ENCODE measurements at regions not wholly inside any gene's neighbourhood (a gene's known extent, or its start where the extent isn't known, plus 50 kb on each side); places are given as distances from the start of the nearest gene placed in this dataset.

DNA sequence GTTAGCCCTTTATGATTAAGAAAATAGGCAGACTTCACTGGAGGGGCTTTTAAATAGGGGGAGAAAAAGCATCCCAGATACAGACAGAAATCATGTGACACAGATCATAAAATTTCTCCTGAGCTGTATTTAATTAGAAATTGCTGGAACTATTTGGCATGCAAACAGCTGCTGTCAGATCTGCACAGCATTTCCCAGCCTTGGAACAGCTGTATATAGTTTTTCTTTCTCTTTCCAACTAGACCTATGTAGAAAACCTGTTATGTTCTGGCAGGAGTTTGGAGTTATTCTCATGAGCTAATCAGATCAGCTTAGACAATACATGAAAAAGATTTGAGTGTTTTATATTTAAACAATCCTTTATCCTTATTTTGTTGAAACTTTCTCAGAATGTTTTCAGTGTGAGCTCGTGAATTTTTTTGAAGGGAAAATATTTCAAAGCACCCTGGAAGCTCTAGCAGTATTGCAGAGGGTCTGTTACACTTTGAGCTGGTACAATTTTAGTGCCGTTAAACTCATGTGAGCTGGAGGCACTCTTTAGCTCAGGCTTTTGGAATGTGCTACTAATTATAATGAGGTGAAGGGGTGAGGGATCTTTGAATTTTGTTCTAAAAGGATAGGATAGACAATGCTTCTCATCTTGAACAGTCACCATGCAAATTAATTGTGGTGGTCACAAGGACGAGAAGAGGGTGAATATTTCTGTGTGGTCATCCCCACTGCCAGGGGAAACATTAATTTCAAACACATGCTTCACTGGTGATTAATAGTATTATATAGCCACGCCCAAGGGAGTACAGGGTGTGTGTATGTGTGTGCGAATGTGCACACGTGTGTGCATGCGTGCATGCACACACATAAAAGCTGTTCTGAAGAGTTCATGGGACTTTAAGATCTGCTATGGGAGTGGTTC is 239.4 kb upstream of the FBXL7 start:
- Histone ChIP-seq H3K27ac (ENCODE audit: low read depth, low read length) (no peak overlapping the region), H3K36me3 (ENCODE audit: control insufficient read depth, insufficient read depth, low read length) (no peaks in the 10 kb centered on the region), H3K9me3 (ENCODE audit: control insufficient read depth, insufficient read depth, low read length) (no peaks in the 10 kb centered on the region), H3K4me3 (ENCODE audit: low read depth, low read length) (no peak overlapping the region), H3K4me1 (ENCODE audit: control insufficient read depth, insufficient read depth, low read length) (no peaks in the 10 kb centered on the region), H3K27me3 (ENCODE audit: control insufficient read depth, insufficient read depth, low read length) (no peaks in the 10 kb centered on the region)
- DNase-seq (ENCODE audit: low read depth in 4 of 6, low spot score in 6 of 6): peak in 2 of 6 donors; percentile 44 to 63
- WGBS (ENCODE audit: insufficient coverage): 20% methylated on average over 1 of the region's 7 CpGs

DNA sequence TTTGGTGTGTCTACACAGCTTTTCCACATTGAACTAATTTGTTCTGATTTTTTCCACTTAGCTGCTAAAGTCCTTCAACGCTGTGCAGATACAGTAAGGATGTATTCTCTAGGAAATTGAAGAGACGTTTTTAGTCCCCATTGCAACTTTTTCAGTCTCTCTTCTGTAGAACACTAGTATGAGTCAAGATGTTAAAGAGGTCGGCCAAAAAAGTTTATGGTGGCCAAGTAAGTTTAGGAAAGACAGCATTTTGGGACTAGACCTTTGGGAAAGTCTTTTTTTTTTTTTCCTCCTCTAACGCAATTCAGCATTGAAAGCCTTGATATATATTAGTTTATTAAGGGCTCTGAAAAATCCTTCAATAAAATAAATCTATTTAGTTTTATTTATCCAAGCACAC is 243.5 kb upstream of the FBXL7 start:
- Histone ChIP-seq H3K36me3 (ENCODE audit: control insufficient read depth, insufficient read depth, low read length) (no peaks in the 10 kb centered on the region), H3K4me1 (ENCODE audit: control insufficient read depth, insufficient read depth, low read length) (no peaks in the 10 kb centered on the region), H3K9me3 (ENCODE audit: control insufficient read depth, insufficient read depth, low read length) (no peaks in the 10 kb centered on the region), H3K4me3 (ENCODE audit: low read depth, low read length) (no peak overlapping the region), H3K27me3 (ENCODE audit: control insufficient read depth, insufficient read depth, low read length) (no peaks in the 10 kb centered on the region), H3K27ac (ENCODE audit: low read depth, low read length) (no peak overlapping the region)
- WGBS (ENCODE audit: insufficient coverage): no CpG with 5 or more reads among the region's 4 CpGs
- no peak for DNase-seq (ENCODE audit: low read depth in 4 of 6, low spot score in 6 of 6)

DNA sequence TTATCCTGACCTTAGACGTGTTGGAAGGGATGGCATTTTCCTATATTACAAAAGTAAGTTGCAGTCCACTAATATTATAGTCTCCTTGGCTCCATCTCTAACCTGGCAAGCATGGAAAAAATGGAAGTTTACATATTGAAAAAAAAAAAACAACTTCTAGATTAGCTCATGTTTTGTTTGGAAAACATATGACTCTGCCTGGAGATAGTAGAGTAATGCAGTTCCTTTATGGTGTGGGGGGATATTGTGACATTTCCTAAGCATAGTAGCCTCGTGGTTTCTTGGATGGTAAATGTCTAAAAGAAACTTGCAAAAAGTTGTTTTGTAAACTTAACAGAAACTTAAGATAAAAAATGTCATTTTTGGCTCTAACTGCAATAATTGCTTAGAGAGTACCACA is 244.4 kb upstream of the FBXL7 start:
- Histone ChIP-seq H3K27me3 (ENCODE audit: control insufficient read depth, insufficient read depth, low read length) (no peaks in the 10 kb centered on the region), H3K27ac (ENCODE audit: low read depth, low read length) (no peak overlapping the region), H3K4me3 (ENCODE audit: low read depth, low read length) (no peak overlapping the region), H3K9me3 (ENCODE audit: control insufficient read depth, insufficient read depth, low read length) (no peaks in the 10 kb centered on the region), H3K4me1 (ENCODE audit: control insufficient read depth, insufficient read depth, low read length) (no peaks in the 10 kb centered on the region), H3K36me3 (ENCODE audit: control insufficient read depth, insufficient read depth, low read length) (no peaks in the 10 kb centered on the region)
- DNase-seq (ENCODE audit: low read depth in 4 of 6, low spot score in 6 of 6): no peak
- no CpG with 5 or more reads among the region's 2 CpGs for WGBS (ENCODE audit: insufficient coverage)

DNA sequence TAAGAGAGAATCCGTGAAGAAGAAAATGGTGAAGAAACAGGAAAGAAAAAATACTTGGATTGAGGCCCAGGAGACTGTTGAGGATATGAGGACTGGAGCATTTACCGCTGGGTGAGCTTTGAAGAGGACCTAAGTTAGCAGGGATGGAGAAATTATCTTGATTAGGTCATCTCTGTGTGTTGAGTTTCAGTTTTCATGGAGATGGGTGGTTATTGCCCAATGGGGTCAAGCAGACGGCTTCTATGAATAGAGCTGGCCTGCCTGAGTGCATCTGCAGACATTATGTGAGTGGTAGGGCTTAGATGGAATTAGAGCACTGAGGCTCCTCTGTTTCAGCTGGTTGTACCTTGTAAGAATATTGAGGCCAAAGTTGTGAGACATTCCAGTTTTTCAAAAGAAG is 245.4 kb upstream of the FBXL7 start:
- WGBS (ENCODE audit: insufficient coverage): 87% methylated on average over 3 of the region's 3 CpGs
- no peaks in the 10 kb centered on the region for H3K4me1 ChIP-seq (ENCODE audit: control insufficient read depth, insufficient read depth, low read length)
- no peak overlapping the region for H3K4me3 ChIP-seq (ENCODE audit: low read depth, low read length)

DNA sequence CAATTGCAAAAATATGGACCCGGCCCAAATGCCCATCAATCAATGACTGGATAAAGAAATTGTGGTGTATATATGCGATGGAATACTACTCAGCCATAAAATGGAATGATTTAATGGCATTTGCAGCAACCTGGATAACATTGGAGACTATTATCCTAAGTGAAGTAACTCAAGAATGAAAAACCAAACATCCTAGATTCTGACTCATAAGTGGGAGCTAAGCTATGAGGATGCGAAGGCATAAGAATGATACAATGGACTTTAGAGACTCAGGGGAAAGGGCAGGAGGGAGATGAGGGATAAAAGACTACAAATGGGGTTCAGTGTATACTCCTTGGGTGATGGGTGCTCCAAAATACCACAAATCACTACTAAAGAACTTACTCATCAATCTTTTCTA is 247.6 kb upstream of the FBXL7 start:
- no peaks in the 10 kb centered on the region for H3K9me3 ChIP-seq (ENCODE audit: control insufficient read depth, insufficient read depth, low read length)
- H3K4me3 ChIP-seq (ENCODE audit: low read depth, low read length): no peak overlapping the region
- H3K27me3 ChIP-seq (ENCODE audit: control insufficient read depth, insufficient read depth, low read length): no peaks in the 10 kb centered on the region
- H3K27ac ChIP-seq (ENCODE audit: low read depth, low read length): no peak overlapping the region
- DNase-seq (ENCODE audit: low read depth in 4 of 6, low spot score in 6 of 6): no peak
- no peaks in the 10 kb centered on the region for H3K36me3 ChIP-seq (ENCODE audit: control insufficient read depth, insufficient read depth, low read length)
- WGBS (ENCODE audit: insufficient coverage): no CpG with 5 or more reads among the region's 3 CpGs
- H3K4me1 ChIP-seq (ENCODE audit: control insufficient read depth, insufficient read depth, low read length): no peaks in the 10 kb centered on the region

More for the DNA sequence above, 245.4 kb upstream of the FBXL7 start:
- H3K27ac ChIP-seq (ENCODE audit: low read depth, low read length): no peak overlapping the region
- H3K27me3 ChIP-seq (ENCODE audit: control insufficient read depth, insufficient read depth, low read length): no peaks in the 10 kb centered on the region
- no peak for DNase-seq (ENCODE audit: low read depth in 4 of 6, low spot score in 6 of 6)
- H3K36me3 ChIP-seq (ENCODE audit: control insufficient read depth, insufficient read depth, low read length): no peaks in the 10 kb centered on the region
- no peaks in the 10 kb centered on the region for H3K9me3 ChIP-seq (ENCODE audit: control insufficient read depth, insufficient read depth, low read length)

DNA sequence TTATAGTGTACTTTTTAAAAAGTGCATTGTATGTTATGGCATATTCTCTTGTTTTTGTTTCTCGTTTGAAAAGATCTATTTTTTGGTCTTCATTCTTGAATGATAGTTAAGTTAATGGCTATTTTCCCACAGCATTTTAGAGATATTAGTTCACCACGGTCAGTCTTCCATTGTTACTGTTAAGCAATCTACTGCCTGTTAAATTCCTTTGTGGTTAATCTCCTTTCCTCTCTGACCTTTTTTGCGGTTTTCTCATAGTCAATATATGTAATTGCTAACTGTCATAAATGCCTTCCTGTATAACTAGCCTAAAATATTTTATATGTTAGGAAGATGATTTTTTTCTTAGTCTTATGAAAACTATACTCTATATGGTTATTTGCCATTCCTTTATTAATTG is 250.8 kb upstream of the FBXL7 start:
- Histone ChIP-seq H3K27ac (ENCODE audit: low read depth, low read length) (no peak overlapping the region), H3K27me3 (ENCODE audit: control insufficient read depth, insufficient read depth, low read length) (no peaks in the 10 kb centered on the region), H3K4me1 (ENCODE audit: control insufficient read depth, insufficient read depth, low read length) (no peaks in the 10 kb centered on the region), H3K36me3 (ENCODE audit: control insufficient read depth, insufficient read depth, low read length) (no peaks in the 10 kb centered on the region), H3K4me3 (ENCODE audit: low read depth, low read length) (no peak overlapping the region), H3K9me3 (ENCODE audit: control insufficient read depth, insufficient read depth, low read length) (no peaks in the 10 kb centered on the region)
- DNase-seq (ENCODE audit: low read depth in 4 of 6, low spot score in 6 of 6): no peak
- no CpG with 5 or more reads among the region's 3 CpGs for WGBS (ENCODE audit: insufficient coverage)

DNA sequence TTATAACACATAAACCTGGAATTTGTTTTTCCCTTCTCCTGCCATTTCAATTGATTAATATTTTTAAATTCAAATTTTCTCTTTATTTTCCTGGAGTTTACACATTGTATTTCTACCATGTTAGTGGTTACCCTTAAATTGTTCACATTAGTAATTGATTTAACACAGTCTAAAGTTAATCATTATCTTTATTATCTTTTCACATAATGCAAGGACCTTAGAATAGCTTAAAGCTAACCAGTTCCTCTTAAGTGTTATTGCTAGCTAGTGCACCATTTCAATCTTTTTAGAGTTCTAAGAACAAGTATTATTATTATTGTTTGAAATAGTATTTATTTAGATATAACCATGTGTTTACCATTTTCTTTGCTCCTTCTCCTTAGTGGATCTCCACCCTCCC is 251.2 kb upstream of the FBXL7 start:
- no peak overlapping the region for H3K27ac ChIP-seq (ENCODE audit: low read depth, low read length)
- no peak for DNase-seq (ENCODE audit: low read depth in 4 of 6, low spot score in 6 of 6)
- H3K27me3 ChIP-seq (ENCODE audit: control insufficient read depth, insufficient read depth, low read length): no peaks in the 10 kb centered on the region
- H3K4me3 ChIP-seq (ENCODE audit: low read depth, low read length): no peak overlapping the region
- no peaks in the 10 kb centered on the region for H3K4me1 ChIP-seq (ENCODE audit: control insufficient read depth, insufficient read depth, low read length)
- H3K36me3 ChIP-seq (ENCODE audit: control insufficient read depth, insufficient read depth, low read length): no peaks in the 10 kb centered on the region
- no peaks in the 10 kb centered on the region for H3K9me3 ChIP-seq (ENCODE audit: control insufficient read depth, insufficient read depth, low read length)

DNA sequence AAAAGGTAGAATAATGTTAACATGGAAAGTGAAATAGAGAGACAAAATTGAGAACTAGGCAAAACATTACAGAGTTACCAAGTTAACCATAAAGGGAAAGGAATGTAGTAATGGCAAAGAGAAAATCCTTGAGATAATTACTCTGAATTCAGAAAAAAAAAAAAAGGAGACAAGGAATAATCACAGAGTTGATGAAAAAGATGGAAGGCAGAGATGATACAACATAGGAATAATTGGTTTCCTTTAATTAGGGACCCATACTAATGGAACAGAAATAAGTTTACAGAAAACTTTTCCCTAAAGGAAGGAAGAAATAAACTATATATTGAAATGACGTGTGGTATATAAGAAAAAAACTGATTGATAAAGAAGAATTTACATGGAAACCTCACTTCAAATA is 254.1 kb upstream of the FBXL7 start:
- Histone ChIP-seq H3K27me3 (ENCODE audit: control insufficient read depth, insufficient read depth, low read length) (no peaks in the 10 kb centered on the region), H3K4me1 (ENCODE audit: control insufficient read depth, insufficient read depth, low read length) (no peaks in the 10 kb centered on the region), H3K27ac (ENCODE audit: low read depth, low read length) (no peak overlapping the region), H3K36me3 (ENCODE audit: control insufficient read depth, insufficient read depth, low read length) (no peaks in the 10 kb centered on the region), H3K4me3 (ENCODE audit: low read depth, low read length) (no peak overlapping the region), H3K9me3 (ENCODE audit: control insufficient read depth, insufficient read depth, low read length) (no peaks in the 10 kb centered on the region)
- DNase-seq (ENCODE audit: low read depth in 4 of 6, low spot score in 6 of 6): no peak
- no CpG with 5 or more reads among the region's 1 CpG for WGBS (ENCODE audit: insufficient coverage)

DNA sequence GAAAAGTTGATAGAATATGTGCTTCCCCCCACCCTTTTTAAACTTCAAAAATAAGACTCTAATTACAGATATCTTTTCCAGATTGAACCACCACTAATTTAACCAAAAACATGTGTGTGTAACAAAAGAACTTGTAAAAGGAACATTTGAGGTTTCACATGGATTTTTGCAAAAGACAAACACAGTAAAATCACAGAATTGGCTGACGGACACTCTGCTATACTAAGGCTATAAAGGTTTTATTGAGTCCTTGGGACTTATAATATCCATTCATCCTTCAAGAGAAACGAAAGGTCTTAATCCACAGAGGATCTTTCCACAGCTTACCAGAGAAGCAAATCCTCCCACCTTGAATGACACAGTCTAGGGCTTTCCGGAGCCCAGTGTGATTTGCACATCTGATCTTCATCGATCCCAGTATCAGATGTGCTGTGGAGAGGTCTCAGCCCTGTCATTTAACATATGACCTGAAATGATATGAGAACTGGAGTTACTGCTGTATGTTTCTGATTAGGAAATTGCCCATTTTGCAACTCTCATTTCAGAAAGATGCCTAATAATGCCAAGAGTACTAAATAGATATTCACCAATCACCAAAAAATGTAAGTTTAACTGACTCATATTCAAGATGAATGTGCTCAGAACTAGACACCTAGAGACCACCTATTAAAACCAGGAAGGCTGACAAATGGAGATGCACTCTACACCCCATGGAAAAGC is 256.5 kb upstream of the FBXL7 start:
- no peaks in the 10 kb centered on the region for H3K27me3 ChIP-seq (ENCODE audit: control insufficient read depth, insufficient read depth, low read length)
- DNase-seq (ENCODE audit: low read depth in 4 of 6, low spot score in 6 of 6): peak in 1 of 6 donors; percentile 13
- H3K4me3 ChIP-seq (ENCODE audit: low read depth, low read length): no peak overlapping the region

More for the DNA sequence above, 256.5 kb upstream of the FBXL7 start:
- no peak overlapping the region for H3K27ac ChIP-seq (ENCODE audit: low read depth, low read length)
- no peaks in the 10 kb centered on the region for H3K36me3 ChIP-seq (ENCODE audit: control insufficient read depth, insufficient read depth, low read length)
- H3K9me3 ChIP-seq (ENCODE audit: control insufficient read depth, insufficient read depth, low read length): peaks cover 2% of the 10 kb centered on the region
- H3K4me1 ChIP-seq (ENCODE audit: control insufficient read depth, insufficient read depth, low read length): no peaks in the 10 kb centered on the region
- no CpG with 5 or more reads among the region's 4 CpGs for WGBS (ENCODE audit: insufficient coverage)

Measured in spinal cord (tissue), 9 donors.